Mucosa of descending colon (tissue), 3 donors: ENCODE measurements at regions not wholly inside any gene's neighbourhood (a gene's known extent, or its start where the extent isn't known, plus 50 kb on each side); places are given as distances from the start of the nearest gene placed in this dataset.

Experiments
- ATAC-seq: fragments of 200-7000 bp; cut with Tn5 transposase; one replicate; pipeline ENCODE4 v1.9.1; 2020; ENCODE audit warnings: mild to moderate bottlenecking, moderate library complexity
- DNase-seq, 3 donors: peaks; one replicate each; pipeline ENCODE4 v3.0.0-alpha.2; 2020
- H3K36me3 ChIP-seq: fragments of 200-600 bp; one replicate; pipeline ENCODE4 v1.8.0; 2021; ENCODE audit warnings: low read depth, mild to moderate bottlenecking
- H3K4me1 ChIP-seq: fragments of 200-600 bp; one replicate; pipeline ENCODE4 v1.8.0; 2021; ENCODE audit warnings: low read depth, mild to moderate bottlenecking
- H3K4me3 ChIP-seq: fragments of 200-600 bp; one replicate; pipeline ENCODE4 v1.8.0; 2021; ENCODE audit warnings: mild to moderate bottlenecking
- H3K9me3 ChIP-seq: fragments of 200-600 bp; one replicate; pipeline ENCODE4 v1.8.0; 2021; ENCODE audit warnings: mild to moderate bottlenecking
- CTCF ChIP-seq: fragments of 200-600 bp; IDR thresholded peaks from one replicate; pipeline ENCODE4 v1.8.0; 2022; ENCODE audit warnings: antibody characterized with exemption, mild to moderate bottlenecking
- intact Hi-C, 2 donors: fragments of 100-400 bp; cut with DNase I in 1 of 2; cut with micrococcal nuclease in 1 of 2; formaldehyde crosslinking; loops; one replicate each; pipeline versions ENCODE4 v1.11.0 to v1.11.1; 2022; cut with DNase I, micrococcal nuclease
- donor health status: DM: no; HTN: no; CAD: no; lungs with moderate emphysema.
- donor health status: DM: no; HTN: no; CAD: no.
- donor health status: DM: no; HTN: yes; CAD: no.

- no peak overlapping the region for H3K4me3 ChIP-seq
- DNase-seq (no peak), ATAC-seq (no peak)
- intact Hi-C loops = no loop called here
- no peaks in the 10 kb centered on the region for H3K4me1 ChIP-seq
- H3K36me3 ChIP-seq = no peaks in the 10 kb centered on the region
- H3K9me3 ChIP-seq = no peaks in the 10 kb centered on the region
- TF ChIP-seq CTCF = no peak
Measured at GRCh38 chr15:70498096-70498626, 265.2 kb downstream of the UACA start.

GRCh38 chr15:70497661-70498060, 265.7 kb downstream of the UACA start:
- no peak overlapping the region for H3K4me3 ChIP-seq
- no peaks in the 10 kb centered on the region for H3K36me3 ChIP-seq
- no peaks in the 10 kb centered on the region for H3K4me1 ChIP-seq
- TF ChIP-seq CTCF = no peak
- ATAC-seq = no peak
- H3K9me3 ChIP-seq = no peaks in the 10 kb centered on the region
- intact Hi-C loops = no loop called here
- DNase-seq = no peak

GRCh38 chr15:70495991-70496599, 267.3 kb downstream of the UACA start:
- DNase-seq = no peak
- no peak for TF ChIP-seq CTCF
- no peak for ATAC-seq
- no peaks in the 10 kb centered on the region for H3K9me3 ChIP-seq
- H3K4me3 ChIP-seq = no peak overlapping the region
- intact Hi-C loops = no loop called here
- H3K4me1 ChIP-seq = peaks cover 9% of the 10 kb centered on the region
- no peaks in the 10 kb centered on the region for H3K36me3 ChIP-seq

- intact Hi-C loops = no loop called here
- ATAC-seq (no peak), DNase-seq (no peak)
- H3K4me3 ChIP-seq = no peak overlapping the region
- H3K36me3 ChIP-seq = no peaks in the 10 kb centered on the region
- TF ChIP-seq CTCF = no peak
- H3K9me3 ChIP-seq = no peaks in the 10 kb centered on the region
- H3K4me1 ChIP-seq = peaks cover 9% of the 10 kb centered on the region
Measured at GRCh38 chr15:70494852-70495571, 268.3 kb downstream of the UACA start.

GRCh38 chr15:70494517-70494851, 268.9 kb downstream of the UACA start:
- Histone ChIP-seq H3K4me1 (peaks cover 9% of the 10 kb centered on the region), H3K4me3 (no peak overlapping the region), H3K36me3 (no peaks in the 10 kb centered on the region), H3K9me3 (no peaks in the 10 kb centered on the region)
- ATAC-seq = no peak
- no peak for TF ChIP-seq CTCF
- DNase-seq = no peak
- intact Hi-C loops = no loop called here
